Activated naive CD8-positive, alpha-beta T cell treated with anti-CD3 and anti-CD28 coated beads, Interleukin-2, amount 50 U/mL, for 24 hours (primary cell): ENCODE measurements at regions not wholly inside any gene's neighbourhood (a gene's known extent, or its start where the extent isn't known, plus 50 kb on each side); places are given as distances from the start of the nearest gene placed in this dataset.

ENCODE experiments used
- ATAC-seq: fragments of 150-1000 bp; cut with Tn5 transposase; one replicate; pipeline ENCODE4 v1.10.0; 2021
- DNase-seq: peaks from one replicate; pipeline ENCODE4 v3.0.0; 2021
- H3K27ac Mint-ChIP-seq: one replicate; pipeline ENCODE4 v1.8.0; 2021; ENCODE audit warnings: mild to moderate bottlenecking, mixed read lengths
- H3K27me3 Mint-ChIP-seq: one replicate; pipeline ENCODE4 v1.8.0; 2021; ENCODE audit warnings: mixed read lengths
- H3K36me3 Mint-ChIP-seq: one replicate; pipeline ENCODE4 v1.8.0; 2021; ENCODE audit warnings: low read depth, mixed read lengths
- H3K4me1 Mint-ChIP-seq: one replicate; pipeline ENCODE4 v1.8.0; 2021; ENCODE audit warnings: mixed read lengths
- H3K4me3 Mint-ChIP-seq: one replicate; pipeline ENCODE4 v1.8.0; 2021; ENCODE audit warnings: mild to moderate bottlenecking, moderate library complexity, mixed read lengths
- H3K9me3 Mint-ChIP-seq: one replicate; pipeline ENCODE4 v1.8.0; 2021; ENCODE audit warnings: mixed read lengths

- Mint-ChIP-seq H3K9me3 (peaks cover 10% of the 10 kb centered on the region), H3K4me1 (peaks cover 69% of the 10 kb centered on the region), H3K27ac (peak overlapping the region; percentile 49), H3K4me3 (no peak overlapping the region), H3K36me3 (peaks cover 5% of the 10 kb centered on the region), H3K27me3 (no peaks in the 10 kb centered on the region)
- ATAC-seq: no peak
- DNase-seq: no peak
These were observed 351.9 kb downstream of the ETS1 start for GRCh38 chr11:128235426-128235825.

- no peaks in the 10 kb centered on the region for H3K27me3 Mint-ChIP-seq
- no peak for ATAC-seq
- H3K4me3 Mint-ChIP-seq: no peak overlapping the region
- no peak for DNase-seq
- peaks cover 73% of the 10 kb centered on the region for H3K4me1 Mint-ChIP-seq
- peaks cover 8% of the 10 kb centered on the region for H3K36me3 Mint-ChIP-seq
- peaks cover 11% of the 10 kb centered on the region for H3K9me3 Mint-ChIP-seq
- H3K27ac Mint-ChIP-seq: peak overlapping the region; percentile 49
These were observed 353.2 kb downstream of the ETS1 start for GRCh38 chr11:128234143-128234542.

- Mint-ChIP-seq H3K4me3 (peak overlapping the region; percentile 44), H3K4me1 (peaks cover 73% of the 10 kb centered on the region), H3K9me3 (peaks cover 11% of the 10 kb centered on the region), H3K36me3 (peaks cover 11% of the 10 kb centered on the region), H3K27me3 (no peaks in the 10 kb centered on the region), H3K27ac (peak overlapping the region; percentile 90)
- ATAC-seq (peak; percentile 83), DNase-seq (peak; percentile 69)
These were observed 354.8 kb downstream of the ETS1 start for GRCh38 chr11:128232588-128232987.

- DNase-seq (no peak), ATAC-seq (peak; percentile 23)
- peaks cover 11% of the 10 kb centered on the region for H3K9me3 Mint-ChIP-seq
- peaks cover 11% of the 10 kb centered on the region for H3K36me3 Mint-ChIP-seq
- peak overlapping the region; percentile 44 for H3K4me3 Mint-ChIP-seq
- peak overlapping the region; percentile 90 for H3K27ac Mint-ChIP-seq
- peaks cover 80% of the 10 kb centered on the region for H3K4me1 Mint-ChIP-seq
- H3K27me3 Mint-ChIP-seq: no peaks in the 10 kb centered on the region
These were observed 355.4 kb downstream of the ETS1 start for GRCh38 chr11:128231845-128232410.

- Mint-ChIP-seq H3K4me1 (peaks cover 71% of the 10 kb centered on the region), H3K27ac (peak overlapping the region; percentile 96), H3K4me3 (peak overlapping the region; percentile 6), H3K27me3 (no peaks in the 10 kb centered on the region), H3K36me3 (peaks cover 14% of the 10 kb centered on the region), H3K9me3 (peaks cover 11% of the 10 kb centered on the region)
- peak; percentile 78 for ATAC-seq
- DNase-seq: no peak
These were observed 359.9 kb downstream of the ETS1 start for GRCh38 chr11:128227466-128227865.

- peaks cover 11% of the 10 kb centered on the region for H3K36me3 Mint-ChIP-seq
- H3K4me3 Mint-ChIP-seq: peak overlapping the region; percentile 62
- H3K27ac Mint-ChIP-seq: peak overlapping the region; percentile 96
- H3K4me1 Mint-ChIP-seq: peaks cover 60% of the 10 kb centered on the region
- peaks cover 3% of the 10 kb centered on the region for H3K9me3 Mint-ChIP-seq
- H3K27me3 Mint-ChIP-seq: peaks cover 1% of the 10 kb centered on the region
- peak; percentile 82 for ATAC-seq
- DNase-seq: peak; percentile 47
These were observed 361.1 kb downstream of the ETS1 start for GRCh38 chr11:128226106-128226716.

GRCh38 chr11:128222245-128222884 is 365.0 kb downstream of the ETS1 start:
- no peaks in the 10 kb centered on the region for H3K9me3 Mint-ChIP-seq
- no peak overlapping the region for H3K4me3 Mint-ChIP-seq
- no peak overlapping the region for H3K27ac Mint-ChIP-seq
- H3K4me1 Mint-ChIP-seq: peaks cover 29% of the 10 kb centered on the region
- ATAC-seq (no peak), DNase-seq (no peak)
- H3K27me3 Mint-ChIP-seq: peaks cover 1% of the 10 kb centered on the region
- peaks cover 3% of the 10 kb centered on the region for H3K36me3 Mint-ChIP-seq

- ATAC-seq (no peak), DNase-seq (no peak)
- Mint-ChIP-seq H3K27ac (no peak overlapping the region), H3K9me3 (no peaks in the 10 kb centered on the region), H3K27me3 (peaks cover 1% of the 10 kb centered on the region), H3K4me1 (peaks cover 3% of the 10 kb centered on the region), H3K36me3 (no peaks in the 10 kb centered on the region), H3K4me3 (no peak overlapping the region)
These were observed 367.6 kb downstream of the ETS1 start for GRCh38 chr11:128219731-128220120.

- Mint-ChIP-seq H3K4me1 (peaks cover 2% of the 10 kb centered on the region), H3K4me3 (no peak overlapping the region), H3K27ac (no peak overlapping the region), H3K9me3 (peaks cover 14% of the 10 kb centered on the region), H3K36me3 (no peaks in the 10 kb centered on the region), H3K27me3 (no peaks in the 10 kb centered on the region)
- ATAC-seq (no peak), DNase-seq (no peak)
These were observed 371.2 kb downstream of the ETS1 start for GRCh38 chr11:128216198-128216597.

- no peaks in the 10 kb centered on the region for H3K36me3 Mint-ChIP-seq
- no peak overlapping the region for H3K27ac Mint-ChIP-seq
- DNase-seq (no peak), ATAC-seq (no peak)
- H3K27me3 Mint-ChIP-seq: no peaks in the 10 kb centered on the region
- H3K4me3 Mint-ChIP-seq: no peak overlapping the region
- peaks cover 14% of the 10 kb centered on the region for H3K9me3 Mint-ChIP-seq
- peaks cover 8% of the 10 kb centered on the region for H3K4me1 Mint-ChIP-seq
These were observed 372.0 kb downstream of the ETS1 start for GRCh38 chr11:128215238-128215882.

- H3K4me1 Mint-ChIP-seq: peaks cover 16% of the 10 kb centered on the region
- H3K27me3 Mint-ChIP-seq: no peaks in the 10 kb centered on the region
- H3K27ac Mint-ChIP-seq: no peak overlapping the region
- no peak overlapping the region for H3K4me3 Mint-ChIP-seq
- H3K9me3 Mint-ChIP-seq: peaks cover 14% of the 10 kb centered on the region
- no peak for DNase-seq
- no peaks in the 10 kb centered on the region for H3K36me3 Mint-ChIP-seq
- ATAC-seq: no peak
These were observed 373.1 kb downstream of the ETS1 start for GRCh38 chr11:128214263-128214662.

GRCh38 chr11:128213461-128213860 is 373.9 kb downstream of the ETS1 start:
- Mint-ChIP-seq H3K9me3 (peaks cover 14% of the 10 kb centered on the region), H3K4me1 (peaks cover 20% of the 10 kb centered on the region), H3K27me3 (no peaks in the 10 kb centered on the region), H3K36me3 (no peaks in the 10 kb centered on the region), H3K4me3 (no peak overlapping the region), H3K27ac (no peak overlapping the region)
- DNase-seq: no peak
- ATAC-seq: no peak

GRCh38 chr11:128212324-128212723 is 375.0 kb downstream of the ETS1 start:
- peaks cover 19% of the 10 kb centered on the region for H3K9me3 Mint-ChIP-seq
- H3K4me1 Mint-ChIP-seq: peaks cover 29% of the 10 kb centered on the region
- ATAC-seq: no peak

GRCh38 chr11:128210148-128210940 is 377.0 kb downstream of the ETS1 start:
- Mint-ChIP-seq H3K27me3 (no peaks in the 10 kb centered on the region), H3K9me3 (peaks cover 37% of the 10 kb centered on the region), H3K4me1 (peaks cover 33% of the 10 kb centered on the region), H3K27ac (no peak overlapping the region), H3K36me3 (peaks cover 6% of the 10 kb centered on the region), H3K4me3 (no peak overlapping the region)
- ATAC-seq (peak; percentile 88), DNase-seq (no peak)

More at GRCh38 chr11:128212324-128212723, 375.0 kb downstream of the ETS1 start:
- no peak for DNase-seq
- Mint-ChIP-seq H3K36me3 (peaks cover 3% of the 10 kb centered on the region), H3K27ac (no peak overlapping the region), H3K27me3 (no peaks in the 10 kb centered on the region), H3K4me3 (no peak overlapping the region)
